HL-60 (cell line): ENCODE measurements at regions not wholly inside any gene's neighbourhood (a gene's known extent, or its start where the extent isn't known, plus 50 kb on each side); places are given as distances from the start of the nearest gene placed in this dataset.

Experiments
- DNase-seq, 2 experiments: peaks; one replicate each; pipeline ENCODE4 v3.0.0-alpha.2; 2010 to 2020; ENCODE audit warnings: low read depth in 1 of 2, low spot score in 1 of 2
- H3K27ac ChIP-seq: fragments of 250-450 bp; sonication (Bioruptor Pico); replicated peaks from 2 replicates; pipeline ENCODE4 v1.5.1; 2020; ENCODE audit warnings: mild to moderate bottlenecking, moderate library complexity
- H3K27me3 ChIP-seq: fragments of 250-450 bp; sonication (Bioruptor Pico); 2 replicates; pipeline ENCODE4 v1.5.1; 2021; ENCODE audit warnings: mild to moderate bottlenecking, moderate library complexity; ENCODE audit not compliant: insufficient read depth, poor library complexity, severe bottlenecking
- H3K4me3 ChIP-seq: replicated peaks from 2 replicates; pipeline ENCODE4 v1.5.1; 2011; ENCODE audit warnings: mild to moderate bottlenecking, control low read depth, low read length; ENCODE audit not compliant: insufficient read depth
- CTCF ChIP-seq: IDR thresholded peaks from one replicate; pipeline ENCODE4 v1.5.1; 2011; ENCODE audit warnings: low read length, control low read depth, inconsistent platforms; ENCODE audit not compliant: insufficient read depth
- GABPA ChIP-seq: IDR thresholded peaks from 2 replicates; pipeline ENCODE4 v1.6.1; 2012; ENCODE audit warnings: low read depth
- POLR2AphosphoS5 ChIP-seq: IDR thresholded peaks from 2 replicates; pipeline ENCODE4 v1.6.1; 2012; ENCODE audit warnings: low read depth
- REST ChIP-seq: IDR thresholded peaks from 2 replicates; pipeline ENCODE4 v1.6.1; 2012; ENCODE audit warnings: low read depth; ENCODE audit not compliant: insufficient replicate concordance
- SPI1 ChIP-seq: IDR thresholded peaks from 2 replicates; pipeline ENCODE4 v1.6.1; 2012; ENCODE audit warnings: low read depth, mild to moderate bottlenecking, borderline replicate concordance

- H3K27ac ChIP-seq, result no peak overlapping the region
Observed at GRCh38 chr18:72206814-72207213, 337.3 kb downstream of the CBLN2 start.

GRCh38 chr18:72201032-72201431, 343.1 kb downstream of the CBLN2 start:
- H3K4me3 ChIP-seq, result no peak overlapping the region
- TF ChIP-seq REST, result no peak
- TF ChIP-seq GABPA, result no peak
- TF ChIP-seq POLR2AphosphoS5, result no peak
- no peak for TF ChIP-seq SPI1
- TF ChIP-seq CTCF, result no peak
- no peak overlapping the region for H3K27ac ChIP-seq
- no peaks in the 10 kb centered on the region for H3K27me3 ChIP-seq
- DNase-seq, result no peak

More at GRCh38 chr18:72206814-72207213, 337.3 kb downstream of the CBLN2 start:
- Histone ChIP-seq H3K27me3 (no peaks in the 10 kb centered on the region), H3K4me3 (no peak overlapping the region)
- no peak for DNase-seq
- no peak for TF ChIP-seq CTCF
- no peak for TF ChIP-seq POLR2AphosphoS5
- no peak for TF ChIP-seq GABPA
- TF ChIP-seq SPI1, result no peak
- TF ChIP-seq REST, result no peak

GRCh38 chr18:72197591-72197990, 346.6 kb downstream of the CBLN2 start:
- DNase-seq, result no peak
- Histone ChIP-seq H3K4me3 (no peak overlapping the region), H3K27ac (no peak overlapping the region), H3K27me3 (no peaks in the 10 kb centered on the region)
- TF ChIP-seq POLR2AphosphoS5 (no peak), GABPA (no peak), SPI1 (no peak), REST (no peak), CTCF (no peak)
